MM.1S (cell line): ENCODE measurements at regions not wholly inside any gene's neighbourhood (a gene's known extent, or its start where the extent isn't known, plus 50 kb on each side); places are given as distances from the start of the nearest gene placed in this dataset.

ENCODE experiments used
- DNase-seq: peaks from one replicate; pipeline ENCODE4 v3.0.0-alpha.2; 2015
- H2AFZ ChIP-seq: fragments of 300-600 bp; sonication (generic); 2 replicates; pipeline ENCODE4 v1.6.0; 2016; ENCODE audit warnings: antibody characterized with exemption, low read length
- H3F3A ChIP-seq: fragments of 300-600 bp; sonication (generic); 2 replicates; pipeline ENCODE4 v1.6.1; 2016; ENCODE audit warnings: mild to moderate bottlenecking, antibody characterized with exemption, low read length, moderate library complexity, mixed read lengths; ENCODE audit not compliant: insufficient read depth
- H3K27ac ChIP-seq: fragments of 300-600 bp; sonication (generic); 2 replicates; pipeline ENCODE4 v1.5.1; 2016; ENCODE audit warnings: mild to moderate bottlenecking, low read length
- H3K27me3 ChIP-seq: fragments of 300-600 bp; sonication (generic); replicated peaks from 2 replicates; pipeline ENCODE4 v1.6.0; 2016; ENCODE audit warnings: low read length; ENCODE audit not compliant: insufficient read depth
- H3K36me3 ChIP-seq: fragments of 300-600 bp; sonication (generic); replicated peaks from 2 replicates; pipeline ENCODE4 v1.6.1; 2016; ENCODE audit warnings: mild to moderate bottlenecking, low read length, mixed read lengths; ENCODE audit not compliant: insufficient read depth
- H3K4me1 ChIP-seq: fragments of 300-600 bp; sonication (generic); 2 replicates; pipeline ENCODE4 v1.6.1; 2016; ENCODE audit warnings: low read length, mixed read lengths
- H3K4me2 ChIP-seq: fragments of 300-600 bp; sonication (generic); 2 replicates; pipeline ENCODE4 v1.6.0; 2016; ENCODE audit warnings: low read depth, low read length
- H3K4me3 ChIP-seq: fragments of 300-600 bp; sonication (generic); 2 replicates; pipeline ENCODE4 v1.5.1; 2016; ENCODE audit warnings: low read length, mixed read lengths
- H3K79me2 ChIP-seq: fragments of 300-600 bp; sonication (generic); 2 replicates; pipeline ENCODE4 v1.6.1; 2016; ENCODE audit warnings: mixed run types, low read length, mixed read lengths
- H3K9ac ChIP-seq: fragments of 300-600 bp; sonication (generic); 2 replicates; pipeline ENCODE4 v1.6.1; 2016; ENCODE audit warnings: low read length, mixed read lengths
- H3K9me2 ChIP-seq: fragments of 300-600 bp; sonication (generic); replicated peaks from 2 replicates; pipeline ENCODE4 v1.6.1; 2016; ENCODE audit warnings: mild to moderate bottlenecking, low read length, mixed read lengths; ENCODE audit not compliant: insufficient read depth
- H3K9me3 ChIP-seq: fragments of 300-600 bp; sonication (generic); replicated peaks from 2 replicates; pipeline ENCODE4 v1.6.1; 2016; ENCODE audit warnings: mild to moderate bottlenecking, low read length, mixed read lengths; ENCODE audit not compliant: insufficient read depth
- H4K20me1 ChIP-seq: fragments of 300-600 bp; sonication (generic); 2 replicates; pipeline ENCODE4 v1.6.1; 2016; ENCODE audit warnings: mild to moderate bottlenecking, low read length, moderate library complexity, mixed read lengths; ENCODE audit not compliant: insufficient read depth
- CTCF ChIP-seq: fragments of 300-600 bp; sonication (generic); IDR thresholded peaks from 2 replicates; pipeline ENCODE4 v1.5.1; 2016; ENCODE audit warnings: antibody characterized with exemption, low read length, mixed read lengths
- EZH2 ChIP-seq: fragments of 300-600 bp; sonication (generic); optimal IDR thresholded peaks from 2 replicates; pipeline ENCODE3; 2017; ENCODE audit warnings: low read depth, mild to moderate bottlenecking, antibody characterized with exemption, low read length, mixed read lengths
- EZH2phosphoT487 ChIP-seq: fragments of 300-600 bp; sonication (generic); IDR thresholded peaks from 2 replicates; pipeline ENCODE4 v1.6.1; 2018; ENCODE audit warnings: antibody characterized with exemption, low read length

DNA sequence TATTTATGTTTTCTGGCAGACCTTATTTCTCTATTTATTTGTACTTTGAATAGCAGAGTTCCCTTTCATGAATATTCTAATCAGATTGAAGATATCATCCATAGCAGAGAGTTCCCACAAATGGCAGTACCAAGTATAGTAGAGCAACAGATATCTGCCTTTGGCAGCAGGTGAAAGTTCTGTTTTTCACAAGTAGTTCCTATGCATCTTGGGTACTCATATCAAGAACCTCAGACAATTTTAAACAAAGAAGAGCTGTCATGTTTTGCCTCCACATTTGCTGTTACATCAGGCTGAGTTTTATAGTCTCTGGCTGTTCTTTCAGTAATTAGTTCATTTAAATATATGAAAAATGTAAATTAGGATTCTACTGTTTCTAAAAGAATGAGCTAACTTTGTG lies 252.0 kb downstream of the KCNC2 start:
- no peak for TF ChIP-seq EZH2phosphoT487
- TF ChIP-seq EZH2: no peak
- TF ChIP-seq CTCF: no peak
- Histone ChIP-seq H3K27ac (no peak overlapping the region), H3K4me1 (no peaks in the 10 kb centered on the region), H3K4me2 (no peak overlapping the region), H3K27me3 (no peaks in the 10 kb centered on the region), H3K9me3 (no peaks in the 10 kb centered on the region), H3K79me2 (no peaks in the 10 kb centered on the region), H3K36me3 (no peaks in the 10 kb centered on the region), H3F3A (no peaks in the 10 kb centered on the region), H3K9ac (no peak overlapping the region), H3K4me3 (no peak overlapping the region), H4K20me1 (no peaks in the 10 kb centered on the region), H2AFZ (no peak overlapping the region), H3K9me2 (no peaks in the 10 kb centered on the region)
- DNase-seq: no peak

DNA sequence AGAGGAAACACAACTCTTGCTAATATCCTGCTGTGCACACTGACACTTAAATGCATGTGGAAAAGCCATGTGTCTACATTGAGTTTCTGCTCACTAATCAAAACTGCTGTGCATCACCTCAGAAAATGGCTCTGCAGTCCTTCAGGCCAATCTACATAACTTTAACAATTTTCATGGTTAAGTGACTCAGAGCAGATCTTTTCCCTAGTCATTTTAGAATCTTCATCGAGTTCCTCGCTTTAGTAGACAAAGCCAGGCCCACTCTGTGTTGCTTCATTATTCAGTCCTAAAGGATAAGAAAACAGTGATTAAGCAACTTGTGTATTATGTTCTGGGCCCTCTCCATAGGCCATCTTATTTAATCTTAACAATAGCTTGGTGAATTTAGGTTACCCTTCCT lies 250.0 kb downstream of the KCNC2 start:
- DNase-seq: no peak
- no peaks in the 10 kb centered on the region for H3K4me1 ChIP-seq
- H2AFZ ChIP-seq: no peak overlapping the region
- H3K4me3 ChIP-seq: no peak overlapping the region
- H3K36me3 ChIP-seq: no peaks in the 10 kb centered on the region
- no peak overlapping the region for H3K4me2 ChIP-seq
- H3K9me2 ChIP-seq: no peaks in the 10 kb centered on the region
- H3K9me3 ChIP-seq: no peaks in the 10 kb centered on the region
- no peaks in the 10 kb centered on the region for H4K20me1 ChIP-seq
- H3K79me2 ChIP-seq: no peaks in the 10 kb centered on the region
- no peak for TF ChIP-seq EZH2
- no peak for TF ChIP-seq CTCF
- TF ChIP-seq EZH2phosphoT487: no peak
- H3K27me3 ChIP-seq: no peaks in the 10 kb centered on the region
- no peaks in the 10 kb centered on the region for H3F3A ChIP-seq
- no peak overlapping the region for H3K27ac ChIP-seq
- no peak overlapping the region for H3K9ac ChIP-seq

- no peak overlapping the region for H3K27ac ChIP-seq
- no peaks in the 10 kb centered on the region for H3K9me3 ChIP-seq
- no peaks in the 10 kb centered on the region for H3K79me2 ChIP-seq
- H3K9ac ChIP-seq: no peak overlapping the region
- no peak overlapping the region for H2AFZ ChIP-seq
- no peak overlapping the region for H3K4me3 ChIP-seq
- H4K20me1 ChIP-seq: no peaks in the 10 kb centered on the region
- H3K36me3 ChIP-seq: no peaks in the 10 kb centered on the region
- no peaks in the 10 kb centered on the region for H3K27me3 ChIP-seq
- H3K9me2 ChIP-seq: no peaks in the 10 kb centered on the region
- H3F3A ChIP-seq: no peaks in the 10 kb centered on the region
- H3K4me1 ChIP-seq: no peaks in the 10 kb centered on the region
- H3K4me2 ChIP-seq: no peak overlapping the region
- DNase-seq: no peak
- TF ChIP-seq EZH2phosphoT487 (no peak), EZH2 (no peak), CTCF (no peak)
Measured at GRCh38 chr12:74963304-74963703, 246.3 kb downstream of the KCNC2 start.
